ENCODE measurements at regions not wholly inside any gene's neighbourhood (a gene's known extent, or its start where the extent isn't known, plus 50 kb on each side); places are given as distances from the start of the nearest gene placed in this dataset.

DNA sequence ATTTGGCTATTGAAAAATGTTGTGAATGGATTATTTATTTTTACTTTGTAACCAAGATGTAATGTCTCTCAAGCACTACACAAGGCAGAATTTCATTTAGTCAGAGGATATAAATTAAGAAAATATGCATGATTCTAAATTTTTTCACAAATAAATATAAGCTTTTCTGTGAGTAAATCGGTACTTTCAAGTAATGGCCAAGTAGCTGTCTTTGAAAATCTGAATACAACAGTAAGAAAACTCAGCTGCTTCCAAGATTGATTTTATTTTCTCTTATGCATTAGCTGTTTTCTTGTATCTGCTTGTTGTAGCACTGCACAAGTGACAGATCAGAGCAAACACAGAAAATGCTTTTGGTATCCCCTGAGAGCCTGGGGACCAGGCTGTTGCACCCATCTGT is 998.5 kb upstream of the GHITM start:
- POLR2A ChIA-PET (ENCODE audit: partially characterized antibody): no interaction called here
- no peak overlapping the region for H2BK5ac ChIP-seq (ENCODE audit: low read depth, low read length)
- 0 out of 2 replicates have a peak overlapping the region, but pooled peaks have one; percentile 28 for H2AFZ ChIP-seq (ENCODE audit: low read length)
- H4K91ac ChIP-seq (replicated peaks; ENCODE audit: insufficient read length, low read length): no peak overlapping the region
- no peak overlapping the region for H3K14ac ChIP-seq (ENCODE audit: insufficient read length)
- no peaks in the 10 kb centered on the region for H3K79me1 ChIP-seq (ENCODE audit: low read depth, low read length)
- H3K4me2 ChIP-seq (ENCODE audit: insufficient read depth in 1 of 2, low read depth in 2 of 2, low read length in 2 of 2): no peak overlapping the region
- H3K27ac ChIP-seq (ENCODE audit: low read depth, low read length): no peak overlapping the region
- no peak overlapping the region for H4K5ac ChIP-seq (ENCODE audit: insufficient read length, low read depth, low read length)
- H3K18ac ChIP-seq (ENCODE audit: extremely low read depth, low read length): no peak overlapping the region
- no peaks in the 10 kb centered on the region for H3K4me1 ChIP-seq (replicated peaks in 1 of 4; ENCODE audit: control insufficient read depth in 3 of 4, insufficient read depth in 4 of 4, low read length in 3 of 4)
- no peak overlapping the region for H3K4ac ChIP-seq (replicated peaks; ENCODE audit: insufficient read length, low read depth, low read length)
- H3K27me3 ChIP-seq (replicated peaks in 1 of 4; ENCODE audit: control insufficient read depth in 3 of 4, extremely low read depth in 1 of 4, insufficient read depth in 3 of 4, low read length in 3 of 4): no peaks in the 10 kb centered on the region
- no peaks in the 10 kb centered on the region for H3K79me2 ChIP-seq (ENCODE audit: control insufficient read depth in 1 of 2, insufficient read depth in 2 of 2, low read length in 2 of 2)
- no peak overlapping the region for H2AK5ac ChIP-seq (ENCODE audit: low read depth, low read length)
- H3K23ac ChIP-seq (ENCODE audit: insufficient read length): no peak overlapping the region
- no peak overlapping the region for H3K4me3 ChIP-seq (ENCODE audit: extremely low read depth in 1 of 4, insufficient read depth in 2 of 4, low read depth in 3 of 4, low read length in 4 of 4)
- H4K8ac ChIP-seq (ENCODE audit: extremely low read depth, insufficient read depth, low read length): no peak overlapping the region
- H4K20me1 ChIP-seq (replicated peaks in 1 of 2; ENCODE audit: control insufficient read depth in 1 of 2, insufficient read depth in 2 of 2, low read length in 2 of 2): no peaks in the 10 kb centered on the region
- H2BK120ac ChIP-seq (replicated peaks; ENCODE audit: low read depth, low read length): no peak overlapping the region
- H3K9me3 ChIP-seq (ENCODE audit: insufficient read depth in 2 of 2, low read depth in 1 of 2, low read length in 1 of 2): no peaks in the 10 kb centered on the region
- H2BK15ac ChIP-seq (ENCODE audit: low read length): no peak overlapping the region
- H2BK20ac ChIP-seq (ENCODE audit: low read length): no peak overlapping the region
- H3K23me2 ChIP-seq (ENCODE audit: low read depth, low read length): no peaks in the 10 kb centered on the region
- no peak overlapping the region for H3K9ac ChIP-seq (replicated peaks in 1 of 4; ENCODE audit: extremely low read depth in 1 of 4, low read depth in 3 of 4, low read length in 3 of 4)
- CTCF ChIA-PET (ENCODE audit: partially characterized antibody): no interaction called here
- no peaks in the 10 kb centered on the region for H3K36me3 ChIP-seq (ENCODE audit: control insufficient read depth in 2 of 4, insufficient read depth in 4 of 4, low read length in 3 of 4)
- 90% methylated on average over 1 of the region's 1 CpG; no CpG with 5 or more reads in 1 of the 2 experiments for WGBS, 2 experiments (ENCODE audit: extremely low coverage in 1 of 2, insufficient coverage in 1 of 2, insufficient read length in 1 of 2, insufficient replicate concordance in 2 of 2, low coverage in 1 of 2, low lambda C conversion rate in 2 of 2, missing lambda C conversion rate in 1 of 2)
- H2BK12ac ChIP-seq (ENCODE audit: low read depth, low read length): no peak overlapping the region
- DNase-seq (ENCODE audit: low read depth in 1 of 2, low spot score in 2 of 2) (no peak), FAIRE-seq (no peak)
- no peak overlapping the region for H3K56ac ChIP-seq (replicated peaks; ENCODE audit: insufficient read length, low read depth, low read length)
- TF ChIP-seq CBX8 (IDR thresholded peaks at IDR 0.05; ENCODE audit: borderline replicate concordance, low read depth, low read length) (no peak), HDAC6 (IDR thresholded peaks at IDR 0.05; ENCODE audit: low read depth, low read length) (no peak), SIRT6 (IDR thresholded peaks at IDR 0.05; ENCODE audit: low read length) (no peak), BACH1 (IDR thresholded peaks at IDR 0.05; ENCODE audit: low read length) (no peak), SP1 (IDR thresholded peaks at IDR 0.05; ENCODE audit: low read depth, low read length) (no peak), TAF1 (IDR thresholded peaks at IDR 0.05; ENCODE audit: low read depth, low read length) (no peak), POLR2AphosphoS5 (IDR thresholded peaks at IDR 0.05; ENCODE audit: low read depth, low read length) (no peak), EGR1 (IDR thresholded peaks at IDR 0.05; ENCODE audit: borderline replicate concordance, low read depth, low read length) (no peak), RXRA (IDR thresholded peaks at IDR 0.05; ENCODE audit: insufficient read depth, low read depth, low read length) (no peak), RNF2 (IDR thresholded peaks at IDR 0.05; ENCODE audit: borderline replicate concordance, low read depth, low read length, missing control alignments, poor library complexity, severe bottlenecking) (no peak), TAF7 (optimal IDR thresholded peaks at IDR 0.05; ENCODE audit: borderline replicate concordance, low read depth, low read length) (no peak), CHD1 (IDR thresholded peaks at IDR 0.05; ENCODE audit: low read depth, low read length) (no peak)
- TF ChIP-seq, protein P1, sequence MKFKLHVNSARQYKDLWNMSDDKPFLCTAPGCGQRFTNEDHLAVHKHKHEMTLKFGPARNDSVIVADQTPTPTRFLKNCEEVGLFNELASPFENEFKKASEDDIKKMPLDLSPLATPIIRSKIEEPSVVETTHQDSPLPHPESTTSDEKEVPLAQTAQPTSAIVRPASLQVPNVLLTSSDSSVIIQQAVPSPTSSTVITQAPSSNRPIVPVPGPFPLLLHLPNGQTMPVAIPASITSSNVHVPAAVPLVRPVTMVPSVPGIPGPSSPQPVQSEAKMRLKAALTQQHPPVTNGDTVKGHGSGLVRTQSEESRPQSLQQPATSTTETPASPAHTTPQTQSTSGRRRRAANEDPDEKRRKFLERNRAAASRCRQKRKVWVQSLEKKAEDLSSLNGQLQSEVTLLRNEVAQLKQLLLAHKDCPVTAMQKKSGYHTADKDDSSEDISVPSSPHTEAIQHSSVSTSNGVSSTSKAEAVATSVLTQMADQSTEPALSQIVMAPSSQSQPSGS (IDR thresholded peaks at IDR 0.05; ENCODE audit: low read length): no peak
- TF ChIP-seq, protein P2, sequence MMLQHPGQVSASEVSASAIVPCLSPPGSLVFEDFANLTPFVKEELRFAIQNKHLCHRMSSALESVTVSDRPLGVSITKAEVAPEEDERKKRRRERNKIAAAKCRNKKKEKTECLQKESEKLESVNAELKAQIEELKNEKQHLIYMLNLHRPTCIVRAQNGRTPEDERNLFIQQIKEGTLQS (IDR thresholded peaks at IDR 0.05; ENCODE audit: insufficient read depth, low read depth, low read length): no peak
